ENCODE measurements at regions not wholly inside any gene's neighbourhood (a gene's known extent, or its start where the extent isn't known, plus 50 kb on each side); places are given as distances from the start of the nearest gene placed in this dataset.

DNA sequence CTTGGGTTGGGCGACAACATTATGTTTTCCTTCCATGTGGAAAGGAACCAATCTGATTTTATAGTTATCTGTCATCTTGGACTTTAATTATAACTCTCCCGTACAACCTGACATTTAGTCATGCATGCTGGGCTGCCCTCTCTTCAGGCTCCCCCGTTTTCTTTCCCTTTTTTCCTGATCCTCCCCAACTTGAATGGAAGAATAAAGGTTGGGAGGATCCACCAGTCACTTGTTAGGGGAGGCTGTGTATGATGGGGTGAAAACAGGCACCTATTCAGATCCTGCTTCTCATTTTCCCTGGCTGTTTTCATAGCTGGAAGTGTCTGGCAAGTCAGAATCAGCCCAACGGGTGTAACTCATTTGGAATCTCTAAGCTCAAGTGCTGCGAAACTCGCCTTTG, 267.2 kb upstream of the SALL1 start:
- Histone ChIP-seq H3K36me3 (ENCODE audit: control insufficient read depth in 2 of 2, extremely low read depth in 1 of 2, insufficient read depth in 1 of 2, low read length in 1 of 2) (no peaks in the 10 kb centered on the region), H3K27ac (ENCODE audit: low read length) (no peak overlapping the region), H3K9me3 (no peaks in the 10 kb centered on the region), H3K4me3 (ENCODE audit: control insufficient read depth in 1 of 2, extremely low read depth in 1 of 2, low read length in 1 of 2) (no peak overlapping the region), H3K27me3 (replicated peaks in 1 of 2; ENCODE audit: control insufficient read depth in 2 of 2, extremely low read depth in 1 of 2, insufficient read depth in 2 of 2, low read length in 1 of 2) (no peaks in the 10 kb centered on the region), H3K4me1 (ENCODE audit: control insufficient read depth in 1 of 2, extremely low read depth in 1 of 2, insufficient read depth in 2 of 2, low read length in 2 of 2) (no peaks in the 10 kb centered on the region)
- H3K27me3 Mint-ChIP-seq = no peaks in the 10 kb centered on the region
- DNase-seq (no peak), ATAC-seq (replicated peaks in 1 of 4) (no peak)
- 80% methylated on average over 3 of the region's 6 CpGs for WGBS (ENCODE audit: insufficient coverage)
- no peaks in the 10 kb centered on the region for H3K36me3 Mint-ChIP-seq
- H3K4me3 Mint-ChIP-seq = no peak overlapping the region
- ChIA-PET POLR2A (no interaction called here), CTCF (interaction anchor here in 1 of 2 donors (0.5 kb wide), 1 partner anchor 43 kb away, joined by 5 read pairs; no protein-coding TSS in a partner anchor)
- no peaks in the 10 kb centered on the region for H3K4me1 Mint-ChIP-seq
- H3K27ac Mint-ChIP-seq = no peak overlapping the region
- peaks cover 5 to 16% (median 14%) of the 10 kb centered on the region in 3 donors for H3K9me3 Mint-ChIP-seq

DNA sequence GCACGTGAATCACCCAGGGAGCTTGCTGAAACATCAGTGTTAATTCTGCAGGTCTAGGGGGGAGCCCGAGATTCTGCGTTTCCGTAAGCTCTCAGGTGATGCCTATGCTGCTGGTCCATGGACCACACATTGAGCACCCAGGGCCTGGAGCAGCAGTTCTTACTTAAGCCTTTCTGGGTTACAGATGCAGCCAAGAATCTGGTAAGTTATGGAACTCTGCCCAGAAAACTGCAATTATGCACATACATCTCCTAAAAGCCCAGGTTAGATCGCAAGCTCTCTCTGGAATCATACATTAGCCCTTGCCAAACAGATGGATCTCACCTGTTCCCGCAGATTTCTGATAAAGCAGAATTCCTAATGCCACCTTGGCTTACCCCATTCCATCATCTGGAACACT, 265.9 kb upstream of the SALL1 start:
- ATAC-seq (replicated peaks in 1 of 4) (no peak), DNase-seq (no peak)
- Mint-ChIP-seq H3K4me1 (no peaks in the 10 kb centered on the region), H3K4me3 (no peak overlapping the region), H3K9me3 (peaks cover 6 to 20% (median 14%) of the 10 kb centered on the region in 3 donors), H3K36me3 (no peaks in the 10 kb centered on the region), H3K27ac (no peak overlapping the region), H3K27me3 (no peaks in the 10 kb centered on the region)
- H3K27me3 ChIP-seq (replicated peaks in 1 of 2; ENCODE audit: control insufficient read depth in 2 of 2, extremely low read depth in 1 of 2, insufficient read depth in 2 of 2, low read length in 1 of 2) = no peaks in the 10 kb centered on the region
- H3K27ac ChIP-seq (ENCODE audit: low read length) = no peak overlapping the region
- CTCF ChIA-PET = no interaction called here
- no peaks in the 10 kb centered on the region for H3K9me3 ChIP-seq
- 87% methylated on average over 6 of the region's 6 CpGs for WGBS (ENCODE audit: insufficient coverage)
- no peak overlapping the region for H3K4me3 ChIP-seq (ENCODE audit: control insufficient read depth in 1 of 2, extremely low read depth in 1 of 2, low read length in 1 of 2)
- H3K36me3 ChIP-seq (ENCODE audit: control insufficient read depth in 2 of 2, extremely low read depth in 1 of 2, insufficient read depth in 1 of 2, low read length in 1 of 2) = no peaks in the 10 kb centered on the region
- POLR2A ChIA-PET = interaction anchor here in 1 of 2 donors (0.5 kb wide), 1 partner anchor 11 kb away, joined by 4 read pairs; no protein-coding TSS in a partner anchor
- no peaks in the 10 kb centered on the region for H3K4me1 ChIP-seq (ENCODE audit: control insufficient read depth in 1 of 2, extremely low read depth in 1 of 2, insufficient read depth in 2 of 2, low read length in 2 of 2)

DNA sequence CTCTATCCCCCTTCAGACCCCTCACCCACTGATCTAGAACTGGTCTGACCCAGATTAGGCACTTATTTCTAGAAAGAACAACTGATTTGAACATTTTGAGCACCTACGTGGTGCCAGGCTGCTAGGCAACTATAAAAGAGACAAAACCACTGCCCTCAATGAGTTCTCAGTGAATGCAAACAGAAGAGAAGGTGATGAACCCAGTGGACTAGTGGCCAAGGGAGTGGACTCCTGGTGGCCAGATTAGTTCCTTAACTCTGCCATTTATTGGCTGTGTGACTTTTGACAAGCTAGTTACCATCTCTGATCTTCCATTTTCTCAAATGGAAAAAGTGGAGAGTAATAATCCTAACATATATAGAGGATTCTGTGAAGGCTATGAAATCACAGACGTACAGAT, 259.1 kb upstream of the SALL1 start:
- ChIA-PET CTCF (no interaction called here), POLR2A (no interaction called here)
- no peaks in the 10 kb centered on the region for H3K4me1 ChIP-seq (ENCODE audit: control insufficient read depth in 1 of 2, extremely low read depth in 1 of 2, insufficient read depth in 2 of 2, low read length in 2 of 2)
- DNase-seq = no peak
- peaks cover 10 to 14% (median 13%) of the 10 kb centered on the region in 3 donors for H3K9me3 Mint-ChIP-seq
- no peaks in the 10 kb centered on the region for H3K27me3 Mint-ChIP-seq
- no peaks in the 10 kb centered on the region for H3K9me3 ChIP-seq
- no peaks in the 10 kb centered on the region for H3K36me3 Mint-ChIP-seq
- H3K4me3 ChIP-seq (ENCODE audit: control insufficient read depth in 1 of 2, extremely low read depth in 1 of 2, low read length in 1 of 2) = no peak overlapping the region
- no peak overlapping the region for H3K27ac ChIP-seq (ENCODE audit: low read length)
- H3K27me3 ChIP-seq (replicated peaks in 1 of 2; ENCODE audit: control insufficient read depth in 2 of 2, extremely low read depth in 1 of 2, insufficient read depth in 2 of 2, low read length in 1 of 2) = no peaks in the 10 kb centered on the region
- H3K36me3 ChIP-seq (ENCODE audit: control insufficient read depth in 2 of 2, extremely low read depth in 1 of 2, insufficient read depth in 1 of 2, low read length in 1 of 2) = no peaks in the 10 kb centered on the region
- no peak for ATAC-seq (replicated peaks in 1 of 4)
- no peaks in the 10 kb centered on the region for H3K4me1 Mint-ChIP-seq
- WGBS (ENCODE audit: insufficient coverage) = 60% methylated on average over 1 of the region's 2 CpGs
- H3K4me3 Mint-ChIP-seq = no peak overlapping the region
- no peak overlapping the region for H3K27ac Mint-ChIP-seq

DNA sequence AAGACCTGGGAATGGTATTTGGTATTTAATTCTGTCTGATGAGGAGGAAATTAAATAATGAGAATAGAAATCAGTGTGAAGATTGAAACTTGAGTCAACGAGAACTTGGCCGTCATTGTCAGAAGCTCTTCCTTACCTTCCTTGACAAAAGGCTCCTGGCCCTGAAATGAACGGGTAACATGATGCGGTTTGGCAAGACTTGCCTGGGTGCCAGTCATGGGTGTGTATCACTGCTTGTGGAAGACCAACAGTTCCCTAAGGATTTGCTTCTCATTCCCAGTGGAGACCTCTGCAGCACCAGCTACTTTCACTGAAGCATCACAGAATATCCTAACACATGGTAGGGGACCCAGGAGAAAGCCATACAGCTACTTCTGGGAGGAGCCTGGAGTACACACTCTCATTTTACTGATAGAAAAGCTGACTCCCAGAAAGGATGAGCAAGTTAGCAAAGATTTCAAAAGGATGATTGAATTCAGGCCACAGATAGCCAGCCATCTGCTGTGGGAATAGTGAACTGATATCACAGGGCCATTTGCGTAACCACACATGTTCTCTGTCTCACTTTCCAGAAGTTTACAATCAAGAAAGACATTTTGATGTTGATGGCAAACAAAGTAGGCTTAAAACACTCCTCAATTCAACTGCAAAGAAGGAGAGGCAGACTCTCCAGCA, 258.1 kb upstream of the SALL1 start:
- H3K4me1 ChIP-seq (ENCODE audit: control insufficient read depth in 1 of 2, extremely low read depth in 1 of 2, insufficient read depth in 2 of 2, low read length in 2 of 2) = no peaks in the 10 kb centered on the region
- H3K27me3 Mint-ChIP-seq = no peaks in the 10 kb centered on the region
- no peaks in the 10 kb centered on the region for H3K4me1 Mint-ChIP-seq
- H3K4me3 ChIP-seq (ENCODE audit: control insufficient read depth in 1 of 2, extremely low read depth in 1 of 2, low read length in 1 of 2) = no peak overlapping the region
- no peak overlapping the region for H3K4me3 Mint-ChIP-seq
- no peaks in the 10 kb centered on the region for H3K9me3 ChIP-seq
- H3K36me3 Mint-ChIP-seq = no peaks in the 10 kb centered on the region
- peaks cover 13 to 19% (median 18%) of the 10 kb centered on the region in 3 donors for H3K9me3 Mint-ChIP-seq
- WGBS (ENCODE audit: insufficient coverage) = 93% methylated on average over 2 of the region's 5 CpGs
- ATAC-seq (replicated peaks in 1 of 4) (no peak), DNase-seq (no peak)
- ChIA-PET POLR2A (no interaction called here), CTCF (interaction anchor here in 1 of 2 donors (0.6 kb wide), 1 partner anchor 11 kb away, joined by 3 read pairs; no protein-coding TSS in a partner anchor)
- no peak overlapping the region for H3K27ac ChIP-seq (ENCODE audit: low read length)
- H3K36me3 ChIP-seq (ENCODE audit: control insufficient read depth in 2 of 2, extremely low read depth in 1 of 2, insufficient read depth in 1 of 2, low read length in 1 of 2) = no peaks in the 10 kb centered on the region
- H3K27ac Mint-ChIP-seq = no peak overlapping the region
- no peaks in the 10 kb centered on the region for H3K27me3 ChIP-seq (replicated peaks in 1 of 2; ENCODE audit: control insufficient read depth in 2 of 2, extremely low read depth in 1 of 2, insufficient read depth in 2 of 2, low read length in 1 of 2)

DNA sequence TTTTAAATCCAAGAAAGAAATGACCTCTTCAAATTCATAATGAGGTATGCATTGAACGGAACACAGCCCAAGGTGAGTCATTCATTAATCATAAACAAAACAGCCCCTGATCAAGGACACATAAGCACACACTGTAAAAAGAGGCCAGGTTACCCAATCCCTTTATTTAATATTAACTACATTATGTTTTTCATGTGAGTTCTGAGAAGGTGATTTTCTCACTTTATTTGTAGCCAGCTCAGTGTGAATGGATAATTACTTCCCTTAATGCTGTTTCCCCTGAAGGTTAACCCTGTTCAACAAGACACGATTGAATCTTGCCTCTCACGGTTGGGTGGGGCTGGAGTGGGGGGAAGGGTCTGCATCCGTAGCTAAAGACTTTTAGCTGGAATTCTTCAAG, 257.3 kb upstream of the SALL1 start:
- no peaks in the 10 kb centered on the region for H3K36me3 Mint-ChIP-seq
- peaks cover 13 to 24% (median 20%) of the 10 kb centered on the region in 3 donors for H3K9me3 Mint-ChIP-seq
- DNase-seq = no peak
- no peak for ATAC-seq (replicated peaks in 1 of 4)
- H3K4me3 Mint-ChIP-seq = no peak overlapping the region
- no peaks in the 10 kb centered on the region for H3K27me3 ChIP-seq (replicated peaks in 1 of 2; ENCODE audit: control insufficient read depth in 2 of 2, extremely low read depth in 1 of 2, insufficient read depth in 2 of 2, low read length in 1 of 2)
- no peak overlapping the region for H3K4me3 ChIP-seq (ENCODE audit: control insufficient read depth in 1 of 2, extremely low read depth in 1 of 2, low read length in 1 of 2)
- no peak overlapping the region for H3K27ac Mint-ChIP-seq
- CTCF ChIA-PET = interaction anchor here in 1 of 2 donors (0.7 kb wide), 1 partner anchor 545 kb away, joined by 4 read pairs; no protein-coding TSS in a partner anchor
- H3K9me3 ChIP-seq = no peaks in the 10 kb centered on the region
- POLR2A ChIA-PET = no interaction called here
- no CpG with 5 or more reads among the region's 4 CpGs for WGBS (ENCODE audit: insufficient coverage)
- H3K4me1 ChIP-seq (ENCODE audit: control insufficient read depth in 1 of 2, extremely low read depth in 1 of 2, insufficient read depth in 2 of 2, low read length in 2 of 2) = no peaks in the 10 kb centered on the region
- H3K36me3 ChIP-seq (ENCODE audit: control insufficient read depth in 2 of 2, extremely low read depth in 1 of 2, insufficient read depth in 1 of 2, low read length in 1 of 2) = no peaks in the 10 kb centered on the region
- no peaks in the 10 kb centered on the region for H3K4me1 Mint-ChIP-seq
- H3K27me3 Mint-ChIP-seq = no peaks in the 10 kb centered on the region
- H3K27ac ChIP-seq (ENCODE audit: low read length) = no peak overlapping the region

DNA sequence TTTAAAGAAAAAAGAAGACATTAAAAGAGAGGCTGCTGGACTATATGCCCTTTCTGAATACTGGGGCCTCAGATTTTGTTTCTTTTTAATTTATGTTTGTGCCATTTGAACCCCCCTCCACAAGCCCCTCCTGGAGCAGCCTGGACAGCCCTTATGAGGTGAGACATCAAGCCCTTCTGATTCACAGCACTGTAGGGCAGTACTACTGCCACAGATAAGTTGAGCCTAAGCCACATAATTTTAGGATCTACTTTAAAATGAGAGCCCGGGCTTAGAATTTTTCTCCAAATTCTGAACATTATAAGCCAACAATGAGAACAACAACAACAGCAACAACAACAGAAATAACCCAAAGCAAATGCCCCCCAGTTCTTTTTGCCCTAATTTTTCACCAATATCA, 256.9 kb upstream of the SALL1 start:
- DNase-seq = no peak
- Mint-ChIP-seq H3K4me1 (no peaks in the 10 kb centered on the region), H3K4me3 (no peak overlapping the region), H3K9me3 (peaks cover 13 to 25% (median 20%) of the 10 kb centered on the region in 3 donors), H3K27ac (no peak overlapping the region), H3K36me3 (no peaks in the 10 kb centered on the region), H3K27me3 (no peaks in the 10 kb centered on the region)
- WGBS (ENCODE audit: insufficient coverage) = 71% methylated on average over 1 of the region's 1 CpG
- Histone ChIP-seq H3K4me1 (ENCODE audit: control insufficient read depth in 1 of 2, extremely low read depth in 1 of 2, insufficient read depth in 2 of 2, low read length in 2 of 2) (no peaks in the 10 kb centered on the region), H3K9me3 (no peaks in the 10 kb centered on the region), H3K36me3 (ENCODE audit: control insufficient read depth in 2 of 2, extremely low read depth in 1 of 2, insufficient read depth in 1 of 2, low read length in 1 of 2) (no peaks in the 10 kb centered on the region), H3K27me3 (replicated peaks in 1 of 2; ENCODE audit: control insufficient read depth in 2 of 2, extremely low read depth in 1 of 2, insufficient read depth in 2 of 2, low read length in 1 of 2) (no peaks in the 10 kb centered on the region), H3K27ac (ENCODE audit: low read length) (no peak overlapping the region), H3K4me3 (ENCODE audit: control insufficient read depth in 1 of 2, extremely low read depth in 1 of 2, low read length in 1 of 2) (no peak overlapping the region)
- no peak for ATAC-seq (replicated peaks in 1 of 4)
- ChIA-PET CTCF (interaction anchor here in 1 of 2 donors (0.7 kb wide), 1 partner anchor 545 kb away, joined by 4 read pairs; no protein-coding TSS in a partner anchor), POLR2A (no interaction called here)
